Calu3 (cell line): ENCODE measurements at regions not wholly inside any gene's neighbourhood (a gene's known extent, or its start where the extent isn't known, plus 50 kb on each side); places are given as distances from the start of the nearest gene placed in this dataset.

ENCODE experiments used
- BruUV-seq: library from RNA; stranded (reverse); fragments of 400-500 nt; replicated peaks from 2 replicates; lab custom pipeline; 2021; lab: Mats Ljungman, UMichigan
- CTCF ChIA-PET: fragments of 300-600 bp; sonication (Branson Sonifier 250); formaldehyde crosslinking; loops from one replicate; lab custom pipeline; 2022; ENCODE audit warnings: antibody characterized with exemption; lab: Charles Lee
- DNase-seq: peaks from one replicate; pipeline ENCODE4 v3.0.0; 2022
- H3K27ac Mint-ChIP-seq: one replicate; pipeline ENCODE4 v1.8.0; 2022; ENCODE audit warnings: mixed read lengths; ENCODE audit not compliant: unreplicated experiment
- H3K27me3 Mint-ChIP-seq: one replicate; pipeline ENCODE4 v1.8.0; 2022; ENCODE audit warnings: mixed read lengths; ENCODE audit not compliant: unreplicated experiment
- H3K36me3 Mint-ChIP-seq: one replicate; pipeline ENCODE4 v1.8.0; 2022; ENCODE audit warnings: mild to moderate bottlenecking, moderate library complexity, mixed read lengths; ENCODE audit not compliant: insufficient read depth, unreplicated experiment
- H3K4me1 Mint-ChIP-seq: one replicate; pipeline ENCODE4 v1.8.0; 2022; ENCODE audit warnings: mild to moderate bottlenecking, low read depth, mixed read lengths; ENCODE audit not compliant: unreplicated experiment
- H3K4me3 Mint-ChIP-seq: one replicate; pipeline ENCODE4 v1.8.0; 2022; ENCODE audit warnings: mild to moderate bottlenecking, low read depth, moderate library complexity, mixed read lengths; ENCODE audit not compliant: unreplicated experiment
- H3K9me3 Mint-ChIP-seq: one replicate; pipeline ENCODE4 v1.8.0; 2022; ENCODE audit warnings: low read depth, mixed read lengths; ENCODE audit not compliant: unreplicated experiment
- CTCF ChIP-seq: fragments of 200-600 bp; IDR thresholded peaks from one replicate; pipeline ENCODE4 v1.8.0; 2022; ENCODE audit warnings: antibody characterized with exemption; ENCODE audit not compliant: unreplicated experiment
- intact Hi-C: fragments of 100-400 bp; cut with micrococcal nuclease; formaldehyde crosslinking; loops from one replicate; pipeline ENCODE4 v1.10.0; 2022; ENCODE audit not compliant: unreplicated experiment

DNA sequence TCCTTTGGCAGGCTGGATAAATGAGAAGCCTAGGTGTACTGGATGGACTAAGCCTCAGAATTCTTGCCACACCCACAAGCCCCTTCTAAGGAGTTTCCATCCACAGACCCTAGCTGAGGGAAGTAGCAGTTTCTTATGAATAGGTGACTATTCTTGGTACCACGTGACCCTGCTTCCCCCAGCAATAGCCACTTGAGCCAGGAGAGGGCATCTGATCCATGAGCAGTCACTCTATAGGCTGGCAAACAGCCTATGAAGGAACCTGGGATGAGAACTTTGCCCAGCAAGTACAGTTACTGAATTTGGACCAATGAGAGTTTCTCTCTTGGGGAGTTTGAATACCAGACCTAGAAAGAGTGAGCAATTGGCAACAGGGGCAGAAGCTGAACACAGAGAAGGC lies 84.0 kb downstream of the RTL9 start:
- H3K36me3 Mint-ChIP-seq: no peaks in the 10 kb centered on the region
- H3K27me3 Mint-ChIP-seq: peaks cover 84% of the 10 kb centered on the region
- no TSS peak for BruUV-seq

DNA sequence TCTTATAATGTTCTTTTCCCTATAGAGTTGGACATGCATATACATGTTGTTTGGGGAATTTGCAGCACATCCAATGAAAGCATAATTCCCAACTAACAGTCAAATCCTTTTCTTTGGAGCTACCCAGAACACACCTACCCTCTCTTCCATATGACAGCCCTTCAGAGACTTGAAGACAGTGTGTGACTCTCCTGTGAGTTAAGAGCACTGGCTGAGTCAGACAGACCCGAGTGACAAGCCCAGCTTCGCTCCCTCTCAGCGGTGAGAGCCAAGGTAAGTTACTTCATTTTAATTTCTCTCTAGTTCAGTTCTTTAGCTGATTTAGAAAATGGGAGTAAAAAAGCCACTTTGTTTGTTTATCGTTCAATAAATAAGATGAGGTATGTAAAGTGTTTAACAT lies 86.3 kb downstream of the RTL9 start:
- no peak overlapping the region for H3K27ac Mint-ChIP-seq
- intact Hi-C loops: no loop called here
- H3K36me3 Mint-ChIP-seq: no peaks in the 10 kb centered on the region
- H3K9me3 Mint-ChIP-seq: no peaks in the 10 kb centered on the region
- DNase-seq: no peak
- no peaks in the 10 kb centered on the region for H3K4me1 Mint-ChIP-seq
- TF ChIP-seq CTCF: no peak
- CTCF ChIA-PET: no interaction called here
- no peak overlapping the region for H3K4me3 Mint-ChIP-seq
- BruUV-seq: no TSS peak
- H3K27me3 Mint-ChIP-seq: peaks cover 74% of the 10 kb centered on the region

More for the DNA sequence above, 84.0 kb downstream of the RTL9 start:
- no peak for TF ChIP-seq CTCF
- intact Hi-C loops: no loop called here
- Mint-ChIP-seq H3K27ac (no peak overlapping the region), H3K4me1 (no peaks in the 10 kb centered on the region), H3K4me3 (no peak overlapping the region), H3K9me3 (no peaks in the 10 kb centered on the region)
- peak; percentile 48 for DNase-seq
- CTCF ChIA-PET: no interaction called here

- no peak for DNase-seq
- Mint-ChIP-seq H3K4me3 (no peak overlapping the region), H3K27ac (no peak overlapping the region), H3K36me3 (no peaks in the 10 kb centered on the region), H3K4me1 (no peaks in the 10 kb centered on the region), H3K9me3 (no peaks in the 10 kb centered on the region), H3K27me3 (peaks cover 63% of the 10 kb centered on the region)
- no peak for TF ChIP-seq CTCF
- intact Hi-C loops: no loop called here
- BruUV-seq: no TSS peak
- CTCF ChIA-PET: no interaction called here
These were observed 89.8 kb downstream of the RTL9 start for GRCh38 chrX:110448459-110448858.

- TF ChIP-seq CTCF: no peak
- intact Hi-C loops: no loop called here
- CTCF ChIA-PET: no interaction called here
- no peak overlapping the region for H3K4me3 Mint-ChIP-seq
- H3K27ac Mint-ChIP-seq: no peak overlapping the region
- no peak for DNase-seq
- no TSS peak for BruUV-seq
- no peaks in the 10 kb centered on the region for H3K9me3 Mint-ChIP-seq
- H3K36me3 Mint-ChIP-seq: no peaks in the 10 kb centered on the region
- peaks cover 63% of the 10 kb centered on the region for H3K27me3 Mint-ChIP-seq
- H3K4me1 Mint-ChIP-seq: no peaks in the 10 kb centered on the region
These were observed 90.7 kb downstream of the RTL9 start for GRCh38 chrX:110449312-110449711.

- H3K27me3 Mint-ChIP-seq: peaks cover 63% of the 10 kb centered on the region
- peak; percentile 70 for DNase-seq
- no peaks in the 10 kb centered on the region for H3K4me1 Mint-ChIP-seq
- peak; percentile 39 for TF ChIP-seq CTCF
- no peaks in the 10 kb centered on the region for H3K36me3 Mint-ChIP-seq
- no TSS peak for BruUV-seq
- no peaks in the 10 kb centered on the region for H3K9me3 Mint-ChIP-seq
- H3K27ac Mint-ChIP-seq: no peak overlapping the region
- H3K4me3 Mint-ChIP-seq: no peak overlapping the region
- intact Hi-C loops: loop anchor here (1.0 to 5.0 kb wide), 3 partner anchors 397 to 792 kb away; no protein-coding TSS in a partner anchor
- CTCF ChIA-PET: no interaction called here
These were observed 91.4 kb downstream of the RTL9 start for GRCh38 chrX:110450050-110450449.
